ENCODE measurements at regions not wholly inside any gene's neighbourhood (a gene's known extent, or its start where the extent isn't known, plus 50 kb on each side); places are given as distances from the start of the nearest gene placed in this dataset.

DNA sequence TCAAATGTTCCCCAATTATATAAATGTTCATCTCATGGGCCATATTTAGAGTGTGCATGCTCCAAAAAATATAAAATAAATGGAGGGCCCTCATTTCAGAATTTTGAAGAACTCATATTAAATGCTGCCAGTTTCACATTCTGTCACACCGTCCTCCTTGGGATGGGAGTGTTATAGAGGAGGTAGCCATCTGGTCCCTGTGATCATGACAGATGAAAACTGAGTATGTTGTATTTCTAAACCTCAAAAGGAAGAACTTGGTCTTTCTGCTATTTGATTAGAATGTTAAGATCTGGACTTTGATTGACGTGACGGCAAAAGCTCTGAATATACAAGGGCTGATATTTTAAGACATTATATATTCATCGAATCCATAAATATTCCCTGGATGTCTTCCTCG lies 308.0 kb downstream of the RAPGEF2 start:
- TF ChIP-seq TAF1 (CRISPR knock-in tag; IDR thresholded peaks at IDR 0.05) (no peak), ELF1 (CRISPR knock-in tag; IDR thresholded peaks at IDR 0.05) (no peak), RAD21 (CRISPR knock-in tag; IDR thresholded peaks at IDR 0.05) (no peak), SAP130 (CRISPR knock-in tag; IDR thresholded peaks at IDR 0.05; ENCODE audit: low read depth) (no peak), ADNP (CRISPR knock-in tag; IDR thresholded peaks at IDR 0.05) (no peak)
